HEK293T (cell line): ENCODE measurements at regions not wholly inside any gene's neighbourhood (a gene's known extent, or its start where the extent isn't known, plus 50 kb on each side); places are given as distances from the start of the nearest gene placed in this dataset.

Experiments
- CTCF ChIA-PET: fragments of 350-600 bp; formaldehyde crosslinking; extraction: SDS; loops from one replicate; lab custom pipeline; 2021; ENCODE audit warnings: antibody characterized with exemption, inconsistent platforms; lab: Yijun Ruan, JAX
- POLR2A ChIA-PET: fragments of 350-600 bp; formaldehyde crosslinking; extraction: SDS; loops from one replicate; lab custom pipeline; 2020; ENCODE audit warnings: antibody characterized with exemption, inconsistent platforms; lab: Yijun Ruan, JAX
- DNase-seq: peaks from one replicate; pipeline ENCODE4 v3.0.0; 2012; ENCODE audit warnings: mixed read lengths; ENCODE audit errors: extremely low spot score
- ARNT ChIP-seq: fragments of 450-650 bp; IDR thresholded peaks from 2 replicates; pipeline ENCODE4 v1.6.1; 2017; ENCODE audit warnings: mild to moderate bottlenecking
- BHLHE40 ChIP-seq: fragments of 450-650 bp; IDR thresholded peaks from 2 replicates; pipeline ENCODE4 v1.6.1; 2016; ENCODE audit warnings: mild to moderate bottlenecking, moderate library complexity, borderline replicate concordance
- CTBP1 ChIP-seq: fragments of 450-650 bp; IDR thresholded peaks from 2 replicates; pipeline ENCODE4 v1.6.1; 2016; ENCODE audit warnings: borderline replicate concordance
- ELF4 ChIP-seq: fragments of 450-650 bp; IDR thresholded peaks from 2 replicates; pipeline ENCODE4 v1.6.1; 2017; ENCODE audit warnings: antibody characterized with exemption
- FOXA1 ChIP-seq: fragments of 450-650 bp; IDR thresholded peaks from 2 replicates; pipeline ENCODE4 v1.6.1; 2016; ENCODE audit warnings: mild to moderate bottlenecking
- FOXK2 ChIP-seq: fragments of 450-650 bp; IDR thresholded peaks from 2 replicates; pipeline ENCODE4 v1.6.1; 2016; ENCODE audit warnings: mild to moderate bottlenecking
- FOXM1 ChIP-seq: fragments of 450-650 bp; IDR thresholded peaks from 2 replicates; pipeline ENCODE4 v1.6.1; 2017; ENCODE audit warnings: mild to moderate bottlenecking, borderline replicate concordance
- HDGF ChIP-seq: fragments of 450-650 bp; IDR thresholded peaks from 2 replicates; pipeline ENCODE4 v1.6.1; 2017; ENCODE audit warnings: antibody characterized with exemption, borderline replicate concordance
- L3MBTL2 ChIP-seq: fragments of 450-650 bp; conservative IDR thresholded peaks from 2 replicates; pipeline ENCODE4 v1.6.1; 2016; ENCODE audit warnings: mild to moderate bottlenecking
- LEF1 ChIP-seq: fragments of 450-650 bp; IDR thresholded peaks from 2 replicates; pipeline ENCODE4 v1.6.1; 2017; ENCODE audit warnings: mild to moderate bottlenecking, borderline replicate concordance
- NFRKB ChIP-seq: fragments of 450-650 bp; IDR thresholded peaks from 2 replicates; pipeline ENCODE4 v1.6.1; 2016; ENCODE audit warnings: mild to moderate bottlenecking, moderate library complexity
- PKNOX1 ChIP-seq: fragments of 450-650 bp; IDR thresholded peaks from 2 replicates; pipeline ENCODE4 v1.6.1; 2016
- SP1 ChIP-seq: fragments of 450-650 bp; IDR thresholded peaks from 2 replicates; pipeline ENCODE4 v1.6.1; 2017
- SUZ12 ChIP-seq: fragments of 450-650 bp; IDR thresholded peaks from 2 replicates; pipeline ENCODE4 v1.6.1; 2016; ENCODE audit warnings: mild to moderate bottlenecking
- TARDBP ChIP-seq: fragments of 450-650 bp; IDR thresholded peaks from 2 replicates; pipeline ENCODE4 v1.6.1; 2016
- ZNF384 ChIP-seq: fragments of 450-650 bp; IDR thresholded peaks from 2 replicates; pipeline ENCODE4 v1.6.1; 2016

GRCh38 chr4:63430105-63430504, 979.1 kb downstream of the TECRL start:
- ChIA-PET CTCF (no interaction called here), POLR2A (no interaction called here)
- TF ChIP-seq BHLHE40 (no peak), SUZ12 (no peak), LEF1 (no peak), CTBP1 (no peak), FOXK2 (no peak), FOXA1 (no peak), HDGF (no peak), NFRKB (no peak), PKNOX1 (no peak), SP1 (no peak), ELF4 (no peak), ZNF384 (no peak), ARNT (no peak), TARDBP (no peak), FOXM1 (no peak), L3MBTL2 (no peak)
- no peak for DNase-seq

DNA sequence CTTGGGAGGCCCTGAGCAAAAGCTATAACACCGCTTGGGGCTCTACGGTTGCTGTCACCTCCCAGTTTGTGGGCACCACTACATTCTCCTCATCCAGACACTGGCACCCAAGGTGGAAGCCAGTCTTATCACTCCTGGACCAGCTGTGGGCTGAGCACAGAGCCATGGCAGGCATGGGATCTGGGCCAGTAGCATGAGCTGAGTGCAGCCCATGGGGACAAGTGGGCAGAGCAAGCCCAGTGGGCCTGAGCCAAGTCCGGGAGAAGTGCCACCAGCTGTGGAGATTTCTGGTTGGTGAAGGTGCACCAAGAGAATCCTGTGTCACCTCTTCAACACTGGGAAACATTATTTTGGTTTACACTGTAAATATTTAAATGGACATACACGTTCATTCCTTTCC, 1013.0 kb downstream of the TECRL start:
- CTCF ChIA-PET: no interaction called here
- POLR2A ChIA-PET: no interaction called here

DNA sequence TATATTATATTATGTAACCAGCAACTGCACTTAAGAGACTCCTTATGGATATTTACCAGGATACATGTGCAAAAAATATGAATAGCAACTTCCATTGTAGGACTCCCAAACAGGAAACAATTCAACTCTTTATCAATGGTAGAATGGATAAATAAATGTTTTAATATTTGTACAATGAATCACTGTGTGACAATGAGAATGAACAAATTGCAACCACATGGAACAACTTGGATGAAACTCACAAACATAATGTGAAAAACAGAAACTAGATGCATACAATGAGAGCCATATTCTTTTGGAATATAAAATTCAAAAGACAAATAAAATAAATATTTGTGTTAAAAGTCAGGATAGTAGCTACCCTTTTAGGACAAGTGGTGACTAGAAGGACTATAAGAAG, 1015.7 kb downstream of the TECRL start:
- DNase-seq: no peak
- TF ChIP-seq BHLHE40 (no peak), PKNOX1 (no peak), NFRKB (no peak), L3MBTL2 (no peak), CTBP1 (no peak), ARNT (no peak), SUZ12 (no peak), TARDBP (no peak), FOXM1 (no peak), ELF4 (no peak), ZNF384 (no peak)
- POLR2A ChIA-PET: no interaction called here
- CTCF ChIA-PET: no interaction called here

More for the DNA sequence above, 1013.0 kb downstream of the TECRL start:
- TF ChIP-seq L3MBTL2: no peak
- TF ChIP-seq BHLHE40: no peak
- no peak for TF ChIP-seq ZNF384
- no peak for TF ChIP-seq FOXM1
- TF ChIP-seq FOXK2: no peak
- no peak for DNase-seq

DNA sequence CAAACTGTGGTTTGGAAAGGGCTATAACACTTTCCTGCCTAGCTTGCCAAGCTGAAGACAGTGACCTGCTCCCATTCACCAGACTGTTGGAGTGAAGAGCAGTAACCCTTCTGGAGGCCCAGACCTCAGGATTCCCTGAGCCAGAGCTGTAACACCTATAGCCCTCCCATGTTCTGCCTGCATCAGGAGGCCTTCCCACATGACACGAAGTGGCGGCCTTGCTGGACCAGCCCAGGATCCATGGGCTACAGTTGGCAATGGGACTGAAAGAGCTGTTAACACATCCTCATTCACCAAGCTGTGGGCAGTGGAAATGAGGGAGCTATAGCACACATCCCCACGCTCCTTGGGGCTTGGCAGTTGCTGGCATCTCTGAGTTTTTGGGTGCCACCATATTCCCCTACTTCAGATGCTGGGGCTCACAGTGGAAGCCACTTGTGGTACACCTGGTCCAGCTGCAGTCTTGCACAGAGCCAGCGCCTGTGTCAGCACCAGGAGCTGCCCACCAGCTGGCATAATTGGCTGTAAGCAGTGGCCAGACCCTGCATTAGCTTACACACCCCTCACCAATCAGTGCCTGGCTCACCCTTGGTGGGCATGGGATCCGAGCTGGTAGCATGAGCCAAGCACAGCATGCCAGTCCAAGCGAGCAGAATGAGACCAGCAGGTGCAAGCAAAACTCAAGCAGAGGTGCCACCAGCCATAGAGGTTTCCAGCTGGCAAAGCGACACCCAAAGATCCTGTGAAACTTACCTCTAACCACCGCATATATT, 1029.3 kb downstream of the TECRL start:
- DNase-seq: no peak
- CTCF ChIA-PET: no interaction called here
- TF ChIP-seq BHLHE40 (no peak), SUZ12 (no peak), LEF1 (no peak), CTBP1 (no peak), HDGF (no peak), PKNOX1 (no peak), ELF4 (no peak), ZNF384 (no peak), ARNT (no peak), NFRKB (no peak), FOXA1 (no peak)
- POLR2A ChIA-PET: no interaction called here

- TF ChIP-seq SUZ12 (no peak), ELF4 (no peak), SP1 (no peak), FOXM1 (no peak), BHLHE40 (no peak), TARDBP (no peak), ARNT (no peak)
- ChIA-PET POLR2A (no interaction called here), CTCF (no interaction called here)
- no peak for DNase-seq
Observed at GRCh38 chr4:63371001-63371400, 1038.2 kb downstream of the TECRL start.

DNA sequence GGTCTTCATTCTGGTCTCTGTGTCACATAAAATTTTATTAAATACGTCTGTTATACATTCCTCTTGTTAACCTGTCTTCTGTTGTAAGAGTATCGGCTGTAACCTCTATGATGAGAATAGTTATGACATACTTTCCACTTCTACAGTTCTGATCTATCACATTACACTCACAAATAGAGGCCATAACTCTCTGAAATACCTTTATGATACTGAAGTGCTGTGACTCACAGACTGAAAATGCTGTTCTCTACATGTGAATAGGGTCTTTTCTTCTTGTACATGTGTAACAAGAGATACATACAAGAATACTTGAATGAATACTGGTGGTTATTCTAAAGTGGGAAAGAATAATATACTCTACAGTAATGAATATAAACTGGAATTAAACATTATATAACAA, 1047.6 kb downstream of the TECRL start:
- POLR2A ChIA-PET: no interaction called here
- TF ChIP-seq SUZ12 (no peak), BHLHE40 (no peak), LEF1 (no peak), FOXA1 (no peak), FOXM1 (no peak), FOXK2 (no peak), TARDBP (no peak), NFRKB (no peak), ZNF384 (no peak), SP1 (no peak), ARNT (no peak), L3MBTL2 (no peak), HDGF (no peak), PKNOX1 (no peak), ELF4 (no peak), CTBP1 (no peak)
- DNase-seq: no peak
- CTCF ChIA-PET: no interaction called here
